WERI-Rb-1 (cell line): ENCODE measurements at regions not wholly inside any gene's neighbourhood (a gene's known extent, or its start where the extent isn't known, plus 50 kb on each side); places are given as distances from the start of the nearest gene placed in this dataset.
"Not testable (repeated sequence)": the region's sequence is repeated elsewhere in the genome, so short reads cannot be mapped to it uniquely, and the experiment has no call there.

ENCODE experiments used
- DNase-seq: peaks from one replicate; pipeline ENCODE4 v3.0.0-alpha.2; 2020
- H3K27ac ChIP-seq: fragments of 250-450 bp; sonication (Bioruptor Pico); 2 replicates; pipeline ENCODE4 v1.5.1; 2020; ENCODE audit warnings: mild to moderate bottlenecking, moderate library complexity
- H3K27me3 ChIP-seq: fragments of 250-450 bp; sonication (Bioruptor Pico); 2 replicates; pipeline ENCODE4 v1.5.1; 2021; ENCODE audit warnings: mild to moderate bottlenecking, low read depth, moderate library complexity; ENCODE audit not compliant: insufficient read depth, severe bottlenecking
- H3K36me3 ChIP-seq: fragments of 250-450 bp; sonication (Bioruptor Pico); 2 replicates; pipeline ENCODE4 v1.5.1; 2020; ENCODE audit warnings: mild to moderate bottlenecking, moderate library complexity
- H3K4me3 ChIP-seq: 2 replicates; pipeline ENCODE4 v1.5.1; 2011; ENCODE audit warnings: low read depth, mild to moderate bottlenecking, control low read depth, low read length
- H3K9me3 ChIP-seq: fragments of 250-450 bp; sonication (Bioruptor Pico); 2 replicates; pipeline ENCODE4 v1.5.1; 2021; ENCODE audit warnings: mild to moderate bottlenecking, moderate library complexity; ENCODE audit not compliant: severe bottlenecking
- CTCF ChIP-seq: IDR thresholded peaks from 2 replicates; pipeline ENCODE4 v1.5.1; 2011; ENCODE audit warnings: low read depth, mild to moderate bottlenecking, control low read depth, inconsistent platforms, low read length

GRCh38 chr4:112748352-112748878 lies 111.5 kb downstream of the LARP7 start:
- no peak overlapping the region for H3K4me3 ChIP-seq
- DNase-seq: no peak
- H3K9me3 ChIP-seq: no peaks in the 10 kb centered on the region
- no peaks in the 10 kb centered on the region for H3K36me3 ChIP-seq
- no peak overlapping the region for H3K27ac ChIP-seq
- no peak for TF ChIP-seq CTCF
- no peaks in the 10 kb centered on the region for H3K27me3 ChIP-seq

GRCh38 chr4:112750749-112751148 lies 113.8 kb downstream of the LARP7 start:
- not testable (repeated sequence) for DNase-seq, H3K27ac ChIP-seq, H3K27me3 ChIP-seq, H3K9me3 ChIP-seq, H3K36me3 ChIP-seq, H3K4me3 ChIP-seq

- peak; percentile 26 for DNase-seq
- Histone ChIP-seq H3K27me3 (no peaks in the 10 kb centered on the region), H3K4me3 (no peak overlapping the region), H3K27ac (no peak overlapping the region), H3K36me3 (no peaks in the 10 kb centered on the region), H3K9me3 (no peaks in the 10 kb centered on the region)
- no peak for TF ChIP-seq CTCF
Measured at GRCh38 chr4:112751447-112751846, 114.5 kb downstream of the LARP7 start.

GRCh38 chr4:112752061-112752460 lies 115.1 kb downstream of the LARP7 start:
- no peak for DNase-seq
- no peak for TF ChIP-seq CTCF
- no peaks in the 10 kb centered on the region for H3K36me3 ChIP-seq
- peak overlapping the region; percentile 2; the same call in 1 of the 2 replicates for H3K27ac ChIP-seq
- H3K9me3 ChIP-seq: no peaks in the 10 kb centered on the region
- no peak overlapping the region for H3K4me3 ChIP-seq
- H3K27me3 ChIP-seq: no peaks in the 10 kb centered on the region

- no peak for DNase-seq
- no peak for TF ChIP-seq CTCF
- Histone ChIP-seq H3K27me3 (no peaks in the 10 kb centered on the region), H3K27ac (no peak overlapping the region), H3K9me3 (no peaks in the 10 kb centered on the region), H3K36me3 (no peaks in the 10 kb centered on the region), H3K4me3 (no peak overlapping the region)
Measured at GRCh38 chr4:112752510-112752909, 115.6 kb downstream of the LARP7 start.

GRCh38 chr4:112753333-112753732 lies 116.4 kb downstream of the LARP7 start:
- DNase-seq: no peak
- Histone ChIP-seq H3K9me3 (no peaks in the 10 kb centered on the region), H3K4me3 (no peak overlapping the region), H3K36me3 (no peaks in the 10 kb centered on the region), H3K27ac (no peak overlapping the region), H3K27me3 (no peaks in the 10 kb centered on the region)
- TF ChIP-seq CTCF: no peak
